Liver (tissue), 8 donors: ENCODE measurements at regions not wholly inside any gene's neighbourhood (a gene's known extent, or its start where the extent isn't known, plus 50 kb on each side); places are given as distances from the start of the nearest gene placed in this dataset.

Source experiments
- DNase-seq: peaks from one replicate; pipeline ENCODE4 v3.0.0-alpha.2; 2017; ENCODE audit warnings: low spot score
- H3K27ac ChIP-seq, 2 donors: one replicate each; pipeline ENCODE4 v1.7.0; 2013; ENCODE audit warnings: inconsistent platforms in 2 of 2, low read length in 2 of 2, control low read depth in 1 of 2, low read depth in 1 of 2, mild to moderate bottlenecking in 1 of 2
- H3K27me3 ChIP-seq, 4 donors: one replicate each; pipeline versions ENCODE4 v1.6.1 to v1.7.0; 2013; ENCODE audit warnings: low read length in 3 of 4, inconsistent platforms in 1 of 4, mild to moderate bottlenecking in 1 of 4, moderate library complexity in 1 of 4; ENCODE audit not compliant: control insufficient read depth in 4 of 4, insufficient read depth in 4 of 4
- H3K36me3 ChIP-seq, 4 donors: one replicate each; pipeline versions ENCODE4 v1.6.1 to v1.7.0; 2013; ENCODE audit warnings: low read length in 3 of 4, mild to moderate bottlenecking in 3 of 4, low read depth in 1 of 4, moderate library complexity in 1 of 4; ENCODE audit not compliant: control insufficient read depth in 4 of 4, insufficient read depth in 3 of 4
- H3K4me1 ChIP-seq, 4 donors: one replicate each; pipeline versions ENCODE4 v1.6.1 to v1.7.0; 2013; ENCODE audit warnings: low read length in 3 of 4, mild to moderate bottlenecking in 3 of 4, moderate library complexity in 1 of 4; ENCODE audit not compliant: control insufficient read depth in 4 of 4, insufficient read depth in 4 of 4
- H3K4me3 ChIP-seq, 3 donors: one replicate each; pipeline versions ENCODE4 v1.6.1 to v1.7.0; 2013; ENCODE audit warnings: low read length in 3 of 3, control low read depth in 1 of 3, low read depth in 1 of 3, mild to moderate bottlenecking in 1 of 3
- H3K9ac ChIP-seq, 2 donors: one replicate each; pipeline ENCODE4 v1.7.0; 2013; ENCODE audit warnings: low read length in 2 of 2, mild to moderate bottlenecking in 2 of 2, moderate library complexity in 2 of 2, control low read depth in 1 of 2, low read depth in 1 of 2
- H3K9me3 ChIP-seq, 4 donors: one replicate each; pipeline versions ENCODE4 v1.6.1 to v1.7.0; 2013; ENCODE audit warnings: low read length in 3 of 4; ENCODE audit not compliant: control insufficient read depth in 4 of 4
- ATF3 ChIP-seq: IDR thresholded peaks from 2 replicates; pipeline ENCODE4 v1.6.1; 2016; ENCODE audit warnings: antibody characterized with exemption
- CTCF ChIP-seq: fragments of 150-350 bp; IDR thresholded peaks from 2 replicates; pipeline ENCODE4 v1.5.1; 2017; ENCODE audit warnings: improper control_type of control experiment, low read depth, low read length; ENCODE audit not compliant: missing input control
- EGR1 ChIP-seq, 2 donors: IDR thresholded peaks; 2 replicates each; pipeline ENCODE4 v1.6.1; 2016 to 2018; ENCODE audit warnings: antibody characterized with exemption in 2 of 2, low read depth in 2 of 2
- FOXA1 ChIP-seq: IDR thresholded peaks from 2 replicates; pipeline ENCODE4 v1.6.1; 2016; ENCODE audit warnings: antibody characterized with exemption
- FOXA2 ChIP-seq: IDR thresholded peaks from 2 replicates; pipeline ENCODE4 v1.6.1; 2016; ENCODE audit warnings: antibody characterized with exemption
- GABPA ChIP-seq, 2 donors: IDR thresholded peaks in 1 of 2; conservative IDR thresholded peaks in 1 of 2; 2 replicates each; pipeline ENCODE4 v1.6.1; 2016; ENCODE audit warnings: antibody characterized with exemption in 2 of 2, mild to moderate bottlenecking in 1 of 2, moderate library complexity in 1 of 2
- HNF4A ChIP-seq, 2 donors: conservative IDR thresholded peaks; 2 replicates each; pipeline ENCODE4 v1.6.1; 2016; ENCODE audit warnings: antibody characterized with exemption in 2 of 2, mild to moderate bottlenecking in 2 of 2
- HNF4G ChIP-seq: IDR thresholded peaks from 2 replicates; pipeline ENCODE4 v1.6.1; 2016; ENCODE audit warnings: antibody characterized with exemption
- JUND ChIP-seq, 2 donors: IDR thresholded peaks; 2 replicates each; pipeline ENCODE4 v1.6.1; 2016; ENCODE audit warnings: antibody characterized with exemption in 2 of 2
- MAX ChIP-seq: IDR thresholded peaks from 2 replicates; pipeline ENCODE4 v1.6.1; 2016; ENCODE audit warnings: antibody characterized with exemption
- NR2F2 ChIP-seq: IDR thresholded peaks from 2 replicates; pipeline ENCODE4 v1.6.1; 2016; ENCODE audit warnings: antibody characterized with exemption
- RAD21 ChIP-seq, 2 donors: IDR thresholded peaks; 2 replicates each; pipeline ENCODE4 v1.6.1; 2016; ENCODE audit warnings: antibody characterized with exemption in 2 of 2, mild to moderate bottlenecking in 2 of 2
- REST ChIP-seq: IDR thresholded peaks from 2 replicates; pipeline ENCODE4 v1.6.1; 2016; ENCODE audit warnings: antibody characterized with exemption, mild to moderate bottlenecking
- RXRA ChIP-seq, 2 donors: IDR thresholded peaks; 2 replicates each; pipeline ENCODE4 v1.6.1; 2017 to 2018; ENCODE audit warnings: antibody characterized with exemption in 2 of 2, mild to moderate bottlenecking in 1 of 2
- SP1 ChIP-seq: IDR thresholded peaks from 2 replicates; pipeline ENCODE4 v1.6.1; 2018; ENCODE audit warnings: antibody characterized with exemption, mild to moderate bottlenecking
- TAF1 ChIP-seq: conservative IDR thresholded peaks from 2 replicates; pipeline ENCODE4 v1.6.1; 2016; ENCODE audit warnings: antibody characterized with exemption, mild to moderate bottlenecking
- YY1 ChIP-seq: IDR thresholded peaks from 2 replicates; pipeline ENCODE4 v1.6.1; 2016; ENCODE audit warnings: antibody characterized with exemption, mild to moderate bottlenecking
- WGBS: extraction: QIAGEN DNeasy Blood & Tissue Kit; methylation state at CpG from one replicate; pipeline ENCODE4 v1.1.7; 2013; 5-methylcytosine and 5-hydroxymethylcytosine counted together
- donor health status: healthy.
- donor health status: healthy.
- donor health status: healthy.
- donor health status: healthy.
- donor health status: healthy.

- TF ChIP-seq TAF1: no peak
- no peak for TF ChIP-seq FOXA1
- no peak for TF ChIP-seq YY1
- TF ChIP-seq NR2F2: no peak
- TF ChIP-seq HNF4A (conservative IDR thresholded peaks at IDR 0.05): no peak
- TF ChIP-seq MAX: no peak
- TF ChIP-seq GABPA (IDR thresholded peaks at IDR 0.05 in 1 of 2, conservative IDR thresholded peaks at IDR 0.05 in 1 of 2): no peak
- no peak for TF ChIP-seq JUND (IDR thresholded peaks at IDR 0.05)
- H3K27me3 ChIP-seq: no peaks in the 10 kb centered on the region
- no peaks in the 10 kb centered on the region for H3K36me3 ChIP-seq
- H3K9me3 ChIP-seq: peaks cover 6 to 37% (median 11%) of the 10 kb centered on the region in 4 donors
- no peaks in the 10 kb centered on the region for H3K4me1 ChIP-seq
- no peak overlapping the region for H3K9ac ChIP-seq
- no peak overlapping the region for H3K4me3 ChIP-seq
- H3K27ac ChIP-seq: no peak overlapping the region
- DNase-seq: no peak
- WGBS: 66% methylated on average over 1 of the region's 1 CpG
Measured at GRCh38 chr6:165096868-165097267, 212.5 kb downstream of the C6orf118 start.

GRCh38 chr6:165096209-165096608, 213.2 kb downstream of the C6orf118 start:
- no peaks in the 10 kb centered on the region for H3K36me3 ChIP-seq
- TF ChIP-seq ATF3: no peak
- no peak for TF ChIP-seq MAX
- no peak for TF ChIP-seq RXRA (IDR thresholded peaks at IDR 0.05)
- TF ChIP-seq CTCF: no peak
- TF ChIP-seq SP1: no peak
- TF ChIP-seq HNF4G: no peak
- TF ChIP-seq TAF1: no peak
- no peak for TF ChIP-seq FOXA2
- no peak for TF ChIP-seq YY1
- TF ChIP-seq RAD21 (IDR thresholded peaks at IDR 0.05): no peak
- no peak for TF ChIP-seq FOXA1
- TF ChIP-seq JUND (IDR thresholded peaks at IDR 0.05): no peak
- no peak for TF ChIP-seq EGR1 (IDR thresholded peaks at IDR 0.05; ENCODE audit: low read depth in 2 of 2)
- no peak for TF ChIP-seq REST
- peaks cover 6 to 37% (median 11%) of the 10 kb centered on the region in 4 donors for H3K9me3 ChIP-seq
- H3K27ac ChIP-seq: no peak overlapping the region
- DNase-seq: no peak
- WGBS: 70% methylated on average over 5 of the region's 5 CpGs
- no peak overlapping the region for H3K4me3 ChIP-seq
- H3K4me1 ChIP-seq: no peaks in the 10 kb centered on the region
- H3K27me3 ChIP-seq: no peaks in the 10 kb centered on the region
- no peak overlapping the region for H3K9ac ChIP-seq
